GM21786 (cell line): ENCODE measurements at regions not wholly inside any gene's neighbourhood (a gene's known extent, or its start where the extent isn't known, plus 50 kb on each side); places are given as distances from the start of the nearest gene placed in this dataset.

Source experiments
- ATAC-seq: cut with Tn5 transposase; IDR thresholded peaks from one replicate; pipeline ENCODE4 v1.9.1; 2021; ENCODE audit not compliant: unreplicated experiment

- no peak for ATAC-seq
These were observed 191.6 kb upstream of the CADM1 start for GRCh38 chr11:115695677-115696364.

GRCh38 chr11:115693002-115693401, 188.8 kb upstream of the CADM1 start:
- no peak for ATAC-seq

GRCh38 chr11:115691030-115691429, 186.8 kb upstream of the CADM1 start:
- no peak for ATAC-seq

GRCh38 chr11:115687934-115688333, 183.7 kb upstream of the CADM1 start:
- no peak for ATAC-seq

GRCh38 chr11:115684699-115685098, 180.5 kb upstream of the CADM1 start:
- ATAC-seq: no peak

- ATAC-seq: no peak
These were observed 179.9 kb upstream of the CADM1 start for GRCh38 chr11:115684135-115684534.

- no peak for ATAC-seq
These were observed 178.7 kb upstream of the CADM1 start for GRCh38 chr11:115682888-115683287.

GRCh38 chr11:115682101-115682500, 177.9 kb upstream of the CADM1 start:
- no peak for ATAC-seq

GRCh38 chr11:115679945-115680344, 175.7 kb upstream of the CADM1 start:
- no peak for ATAC-seq

GRCh38 chr11:115678942-115679341, 174.7 kb upstream of the CADM1 start:
- no peak for ATAC-seq

GRCh38 chr11:115677190-115677589, 173.0 kb upstream of the CADM1 start:
- no peak for ATAC-seq

GRCh38 chr11:115676768-115677167, 172.6 kb upstream of the CADM1 start:
- ATAC-seq: no peak

- ATAC-seq: no peak
These were observed 172.0 kb upstream of the CADM1 start for GRCh38 chr11:115676206-115676605.

- no peak for ATAC-seq
These were observed 170.8 kb upstream of the CADM1 start for GRCh38 chr11:115674937-115675544.

- ATAC-seq: no peak
These were observed 170.1 kb upstream of the CADM1 start for GRCh38 chr11:115674176-115674936.

- ATAC-seq: no peak
These were observed 169.5 kb upstream of the CADM1 start for GRCh38 chr11:115673720-115674119.

- ATAC-seq: no peak
These were observed 168.8 kb upstream of the CADM1 start for GRCh38 chr11:115672999-115673411.

- ATAC-seq: no peak
These were observed 168.2 kb upstream of the CADM1 start for GRCh38 chr11:115672412-115672811.

GRCh38 chr11:115670538-115671205, 166.5 kb upstream of the CADM1 start:
- ATAC-seq: no peak

GRCh38 chr11:115665958-115666357, 161.7 kb upstream of the CADM1 start:
- no peak for ATAC-seq

- no peak for ATAC-seq
These were observed 161.1 kb upstream of the CADM1 start for GRCh38 chr11:115665175-115665821.
